ENCODE measurements at regions not wholly inside any gene's neighbourhood (a gene's known extent, or its start where the extent isn't known, plus 50 kb on each side); places are given as distances from the start of the nearest gene placed in this dataset.

- no peak overlapping the region for H3K27ac Mint-ChIP-seq (ENCODE audit: unreplicated experiment)
- no peak overlapping the region for H3K4me3 Mint-ChIP-seq (ENCODE audit: unreplicated experiment)
- H3K27me3 Mint-ChIP-seq (ENCODE audit: unreplicated experiment), result no peaks in the 10 kb centered on the region
- DNase-seq, result no peak
- no peaks in the 10 kb centered on the region for H3K36me3 Mint-ChIP-seq (ENCODE audit: unreplicated experiment)
- peaks cover 2% of the 10 kb centered on the region for H3K9me3 Mint-ChIP-seq (ENCODE audit: unreplicated experiment)
- no peak for TF ChIP-seq CTCF (IDR thresholded peaks at IDR 0.05; ENCODE audit: partially characterized antibody, unreplicated experiment)
- peaks cover 8% of the 10 kb centered on the region for H3K4me1 Mint-ChIP-seq (ENCODE audit: low read depth, unreplicated experiment)
Measured at GRCh38 chr9:72460342-72461312, 60.8 kb upstream of the TMC1 start.

- DNase-seq, result no peak
- TF ChIP-seq CTCF (IDR thresholded peaks at IDR 0.05; ENCODE audit: partially characterized antibody, unreplicated experiment), result no peak
- Mint-ChIP-seq H3K4me1 (ENCODE audit: low read depth, unreplicated experiment) (peaks cover 4% of the 10 kb centered on the region), H3K36me3 (ENCODE audit: unreplicated experiment) (no peaks in the 10 kb centered on the region), H3K4me3 (ENCODE audit: unreplicated experiment) (no peak overlapping the region), H3K27ac (ENCODE audit: unreplicated experiment) (no peak overlapping the region), H3K9me3 (ENCODE audit: unreplicated experiment) (peaks cover 2% of the 10 kb centered on the region), H3K27me3 (ENCODE audit: unreplicated experiment) (no peaks in the 10 kb centered on the region)
Measured at GRCh38 chr9:72459308-72459707, 62.1 kb upstream of the TMC1 start.

- no peak for TF ChIP-seq CTCF (IDR thresholded peaks at IDR 0.05; ENCODE audit: partially characterized antibody, unreplicated experiment)
- Mint-ChIP-seq H3K9me3 (ENCODE audit: unreplicated experiment) (peaks cover 2% of the 10 kb centered on the region), H3K36me3 (ENCODE audit: unreplicated experiment) (no peaks in the 10 kb centered on the region), H3K27ac (ENCODE audit: unreplicated experiment) (no peak overlapping the region), H3K4me3 (ENCODE audit: unreplicated experiment) (no peak overlapping the region), H3K27me3 (ENCODE audit: unreplicated experiment) (no peaks in the 10 kb centered on the region), H3K4me1 (ENCODE audit: low read depth, unreplicated experiment) (peaks cover 4% of the 10 kb centered on the region)
- DNase-seq, result no peak
Measured at GRCh38 chr9:72458153-72458552, 63.3 kb upstream of the TMC1 start.

GRCh38 chr9:72457366-72457765 is 64.0 kb upstream of the TMC1 start:
- peaks cover 4% of the 10 kb centered on the region for H3K4me1 Mint-ChIP-seq (ENCODE audit: low read depth, unreplicated experiment)
- no peak overlapping the region for H3K4me3 Mint-ChIP-seq (ENCODE audit: unreplicated experiment)
- no peak for DNase-seq
- H3K27me3 Mint-ChIP-seq (ENCODE audit: unreplicated experiment), result no peaks in the 10 kb centered on the region
- TF ChIP-seq CTCF (IDR thresholded peaks at IDR 0.05; ENCODE audit: partially characterized antibody, unreplicated experiment), result no peak
- no peak overlapping the region for H3K27ac Mint-ChIP-seq (ENCODE audit: unreplicated experiment)
- no peaks in the 10 kb centered on the region for H3K36me3 Mint-ChIP-seq (ENCODE audit: unreplicated experiment)
- peaks cover 2% of the 10 kb centered on the region for H3K9me3 Mint-ChIP-seq (ENCODE audit: unreplicated experiment)

- Mint-ChIP-seq H3K4me1 (ENCODE audit: low read depth, unreplicated experiment) (no peaks in the 10 kb centered on the region), H3K9me3 (ENCODE audit: unreplicated experiment) (peaks cover 2% of the 10 kb centered on the region), H3K27ac (ENCODE audit: unreplicated experiment) (peak overlapping the region; percentile 45), H3K36me3 (ENCODE audit: unreplicated experiment) (no peaks in the 10 kb centered on the region), H3K4me3 (ENCODE audit: unreplicated experiment) (no peak overlapping the region), H3K27me3 (ENCODE audit: unreplicated experiment) (no peaks in the 10 kb centered on the region)
- DNase-seq, result no peak
- no peak for TF ChIP-seq CTCF (IDR thresholded peaks at IDR 0.05; ENCODE audit: partially characterized antibody, unreplicated experiment)
Measured at GRCh38 chr9:72454871-72455491, 66.4 kb upstream of the TMC1 start.
